H9 (cell line): ENCODE measurements at regions not wholly inside any gene's neighbourhood (a gene's known extent, or its start where the extent isn't known, plus 50 kb on each side); places are given as distances from the start of the nearest gene placed in this dataset.

Source experiments
- DNase-seq: peaks from one replicate; pipeline ENCODE4 v3.0.0-alpha.2; 2017
- H2AFZ ChIP-seq: one replicate; pipeline ENCODE4 v1.6.1; 2013; ENCODE audit warnings: mild to moderate bottlenecking, low read length, control low read depth, moderate library complexity
- H2AK5ac ChIP-seq: 2 replicates; pipeline ENCODE4 v1.6.1; 2013; ENCODE audit warnings: low read length, control low read depth, mixed read lengths; ENCODE audit not compliant: insufficient read length
- H2BK120ac ChIP-seq: one replicate; pipeline ENCODE4 v1.6.1; 2013; ENCODE audit warnings: low read depth, mild to moderate bottlenecking, low read length, control low read depth, inconsistent platforms; ENCODE audit not compliant: poor library complexity, severe bottlenecking
- H2BK12ac ChIP-seq: 2 replicates; pipeline ENCODE4 v1.6.1; 2013; ENCODE audit warnings: low read length, control low read depth, mixed read lengths, low read depth; ENCODE audit not compliant: insufficient read length
- H2BK15ac ChIP-seq: 2 replicates; pipeline ENCODE4 v1.6.1; 2013; ENCODE audit warnings: low read depth, low read length, control low read depth
- H2BK20ac ChIP-seq: one replicate; pipeline ENCODE4 v1.6.1; 2013; ENCODE audit warnings: low read depth, mild to moderate bottlenecking, low read length, control low read depth, inconsistent platforms; ENCODE audit not compliant: poor library complexity, severe bottlenecking
- H2BK5ac ChIP-seq: 2 replicates; pipeline ENCODE4 v1.6.1; 2013; ENCODE audit warnings: low read length, control low read depth, mixed read lengths; ENCODE audit not compliant: insufficient read length
- H3K14ac ChIP-seq: 2 replicates; pipeline ENCODE4 v1.6.1; 2013; ENCODE audit warnings: low read length, control low read depth; ENCODE audit not compliant: insufficient read depth
- H3K18ac ChIP-seq: 2 replicates; pipeline ENCODE4 v1.6.1; 2013; ENCODE audit warnings: low read depth, mild to moderate bottlenecking, mixed read lengths, low read length, control low read depth; ENCODE audit not compliant: insufficient read length
- H3K23ac ChIP-seq: 2 replicates; pipeline ENCODE4 v1.6.1; 2013; ENCODE audit warnings: low read length, control low read depth, mixed read lengths, low read depth; ENCODE audit not compliant: insufficient read length
- H3K23me2 ChIP-seq: 2 replicates; pipeline ENCODE4 v1.6.1; 2013; ENCODE audit warnings: low read depth, mild to moderate bottlenecking, mixed read lengths, low read length, control low read depth; ENCODE audit not compliant: insufficient read length, poor library complexity, severe bottlenecking
- H3K27ac ChIP-seq: 2 replicates; pipeline ENCODE4 v1.5.1; 2013; ENCODE audit warnings: low read length, control low read depth, mixed read lengths, low read depth; ENCODE audit not compliant: insufficient read length
- H3K27me3 ChIP-seq: 2 replicates; pipeline ENCODE4 v1.6.1; 2013; ENCODE audit warnings: low read length, control low read depth, inconsistent platforms; ENCODE audit not compliant: insufficient read depth
- H3K4ac ChIP-seq: 2 replicates; pipeline ENCODE4 v1.6.1; 2013; ENCODE audit warnings: low read depth, mild to moderate bottlenecking, control low read depth, inconsistent platforms, low read length, moderate library complexity
- H3K4me1 ChIP-seq: 2 replicates; pipeline ENCODE4 v1.6.1; 2013; ENCODE audit warnings: low read length, control low read depth, inconsistent platforms; ENCODE audit not compliant: insufficient read depth
- H3K4me2 ChIP-seq: 2 replicates; pipeline ENCODE4 v1.6.1; 2013; ENCODE audit warnings: low read length, control low read depth, mixed read lengths; ENCODE audit not compliant: insufficient read length, insufficient read depth
- H3K56ac ChIP-seq: 2 replicates; pipeline ENCODE4 v1.6.1; 2013; ENCODE audit warnings: low read depth, mild to moderate bottlenecking, mixed read lengths, low read length, control low read depth; ENCODE audit not compliant: insufficient read length
- H3K79me1 ChIP-seq: 2 replicates; pipeline ENCODE4 v1.6.1; 2013; ENCODE audit warnings: low read depth, mild to moderate bottlenecking, moderate library complexity, low read length, control low read depth, inconsistent platforms; ENCODE audit not compliant: insufficient read depth, poor library complexity, severe bottlenecking
- H3K79me2 ChIP-seq: 2 replicates; pipeline ENCODE4 v1.6.1; 2013; ENCODE audit warnings: low read length, control low read depth, inconsistent platforms; ENCODE audit not compliant: insufficient read depth
- H3K9ac ChIP-seq: 2 replicates; pipeline ENCODE4 v1.6.1; 2013; ENCODE audit warnings: low read length, control low read depth, mixed read lengths; ENCODE audit not compliant: insufficient read length; ENCODE audit errors: extremely low read depth
- H3K9me3 ChIP-seq: one replicate; pipeline ENCODE4 v1.6.1; 2013; ENCODE audit warnings: low read depth, low read length, inconsistent platforms; ENCODE audit not compliant: control insufficient read depth
- H3T11ph ChIP-seq: one replicate; pipeline ENCODE4 v1.6.1; 2013; ENCODE audit warnings: mild to moderate bottlenecking, low read length, control low read depth, inconsistent platforms
- H4K20me1 ChIP-seq: one replicate; pipeline ENCODE4 v1.6.1; 2013; ENCODE audit not compliant: control insufficient read depth, insufficient read length, insufficient read depth
- H4K5ac ChIP-seq: 2 replicates; pipeline ENCODE4 v1.6.1; 2013; ENCODE audit warnings: low read depth, mild to moderate bottlenecking, mixed read lengths, low read length, control low read depth; ENCODE audit not compliant: insufficient read length
- H4K8ac ChIP-seq: replicated peaks from 2 replicates; pipeline ENCODE4 v1.6.1; 2013; ENCODE audit warnings: low read length, control low read depth, mixed read lengths, low read depth; ENCODE audit not compliant: insufficient read length
- H4K91ac ChIP-seq: 2 replicates; pipeline ENCODE4 v1.6.1; 2013; ENCODE audit warnings: low read depth, mild to moderate bottlenecking, moderate library complexity, mixed read lengths, low read length, control low read depth; ENCODE audit not compliant: insufficient read length
- H3K27ac Mint-ChIP-seq, 3 experiments: 2 replicates in 2 of 3; 3 replicates in 1 of 3; pipeline ENCODE4 v1.8.0; 2020 to 2021; ENCODE audit warnings: mixed read lengths in 3 of 3, mild to moderate bottlenecking in 1 of 3, moderate library complexity in 1 of 3
- H3K27me3 Mint-ChIP-seq: 2 replicates; pipeline ENCODE4 v1.8.0; 2021; ENCODE audit warnings: low read depth, mild to moderate bottlenecking, moderate library complexity, mixed read lengths
- H3K36me3 Mint-ChIP-seq, 3 experiments: 2 replicates in 2 of 3; 3 replicates in 1 of 3; pipeline ENCODE4 v1.8.0; 2020 to 2021; ENCODE audit warnings: low read depth in 3 of 3, mixed read lengths in 3 of 3; ENCODE audit not compliant: insufficient read depth in 1 of 3
- H3K4me1 Mint-ChIP-seq, 2 experiments: 2 replicates each; pipeline ENCODE4 v1.8.0; 2020; ENCODE audit warnings: mixed read lengths in 2 of 2
- H3K4me3 Mint-ChIP-seq, 2 experiments: 2 replicates in 1 of 2; 3 replicates in 1 of 2; pipeline ENCODE4 v1.8.0; 2020 to 2021; ENCODE audit warnings: mild to moderate bottlenecking in 2 of 2, mixed read lengths in 2 of 2, moderate library complexity in 1 of 2
- H3K9me3 Mint-ChIP-seq, 2 experiments: 2 replicates in 1 of 2; 3 replicates in 1 of 2; pipeline ENCODE4 v1.8.0; 2020; ENCODE audit warnings: mild to moderate bottlenecking in 2 of 2, mixed read lengths in 2 of 2, moderate library complexity in 1 of 2
- CTCF ChIP-seq: fragments of 200-600 bp; sonication (generic); conservative IDR thresholded peaks from 3 replicates; pipeline ENCODE4 v1.8.0; 2021; ENCODE audit warnings: antibody characterized with exemption, mild to moderate bottlenecking
- WGBS: extraction: QIAGEN DNeasy Blood & Tissue Kit; methylation state at CpG from one replicate; pipeline ENCODE4 v1.1.7; 2013; ENCODE audit warnings: missing lambda C conversion rate, low lambda C conversion rate, mixed read lengths; ENCODE audit not compliant: insufficient read length; ENCODE audit errors: extremely low coverage; 5-methylcytosine and 5-hydroxymethylcytosine counted together

GRCh38 chr12:91240386-91241095 is 57.9 kb upstream of the DCN start:
- Mint-ChIP-seq H3K4me1 (peaks cover 2% of the 10 kb centered on the region in 2 experiments; a peak in 1 of 4 replicates), H3K27me3 (no peaks in the 10 kb centered on the region), H3K9me3 (no peaks in the 10 kb centered on the region), H3K27ac (no peak overlapping the region; a peak in 2 of 7 replicates), H3K36me3 (no peaks in the 10 kb centered on the region), H3K4me3 (no peak overlapping the region)
- H3K18ac ChIP-seq: no peak overlapping the region
- WGBS: no CpG with 5 or more reads among the region's 4 CpGs
- no peak overlapping the region for H2BK12ac ChIP-seq
- H3K79me1 ChIP-seq: no peaks in the 10 kb centered on the region
- H3K9me3 ChIP-seq: no peaks in the 10 kb centered on the region
- no peaks in the 10 kb centered on the region for H3K23me2 ChIP-seq
- H2BK20ac ChIP-seq: no peak overlapping the region
- no peak overlapping the region for H4K91ac ChIP-seq
- H3K27ac ChIP-seq: no peak overlapping the region
- no peak overlapping the region for H3T11ph ChIP-seq
- no peak overlapping the region for H3K23ac ChIP-seq
- no peak for DNase-seq
- no peaks in the 10 kb centered on the region for H3K27me3 ChIP-seq
- no peak overlapping the region for H3K4me2 ChIP-seq
- H2BK120ac ChIP-seq: no peak overlapping the region
- TF ChIP-seq CTCF: no peak
- H2AK5ac ChIP-seq: no peak overlapping the region
- H3K79me2 ChIP-seq: no peaks in the 10 kb centered on the region
- no peak overlapping the region for H2BK15ac ChIP-seq
- no peaks in the 10 kb centered on the region for H3K4me1 ChIP-seq
- no peak overlapping the region for H2AFZ ChIP-seq
- no peak overlapping the region for H3K56ac ChIP-seq
- no peak overlapping the region for H3K9ac ChIP-seq
- no peak overlapping the region for H3K14ac ChIP-seq
- no peaks in the 10 kb centered on the region for H4K20me1 ChIP-seq
- H4K5ac ChIP-seq: no peak overlapping the region
- no peak overlapping the region for H3K4ac ChIP-seq
- H2BK5ac ChIP-seq: no peak overlapping the region
- H4K8ac ChIP-seq: no peak overlapping the region
